ENCODE measurements at regions not wholly inside any gene's neighbourhood (a gene's known extent, or its start where the extent isn't known, plus 50 kb on each side); places are given as distances from the start of the nearest gene placed in this dataset.

DNA sequence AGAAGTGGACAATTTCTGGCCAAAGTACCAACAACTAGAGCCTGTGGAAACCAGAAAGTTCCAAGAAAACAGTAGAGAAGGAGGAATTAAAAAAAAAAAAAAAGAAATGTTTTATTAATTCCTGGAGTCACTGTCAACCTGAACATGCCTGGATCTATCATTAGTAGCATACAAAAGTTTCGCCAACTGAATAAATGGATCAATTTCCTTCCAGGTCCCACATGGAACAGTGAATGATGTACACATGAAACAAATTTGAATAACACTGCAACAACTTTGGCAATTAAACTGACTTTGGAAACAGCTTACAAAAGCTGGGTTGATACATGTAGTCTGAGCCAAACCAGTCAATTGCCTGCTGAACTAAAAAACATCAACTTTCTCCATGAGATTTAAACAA is 90.0 kb upstream of the HMGCLL1 start:
- TF ChIP-seq, protein P1, sequence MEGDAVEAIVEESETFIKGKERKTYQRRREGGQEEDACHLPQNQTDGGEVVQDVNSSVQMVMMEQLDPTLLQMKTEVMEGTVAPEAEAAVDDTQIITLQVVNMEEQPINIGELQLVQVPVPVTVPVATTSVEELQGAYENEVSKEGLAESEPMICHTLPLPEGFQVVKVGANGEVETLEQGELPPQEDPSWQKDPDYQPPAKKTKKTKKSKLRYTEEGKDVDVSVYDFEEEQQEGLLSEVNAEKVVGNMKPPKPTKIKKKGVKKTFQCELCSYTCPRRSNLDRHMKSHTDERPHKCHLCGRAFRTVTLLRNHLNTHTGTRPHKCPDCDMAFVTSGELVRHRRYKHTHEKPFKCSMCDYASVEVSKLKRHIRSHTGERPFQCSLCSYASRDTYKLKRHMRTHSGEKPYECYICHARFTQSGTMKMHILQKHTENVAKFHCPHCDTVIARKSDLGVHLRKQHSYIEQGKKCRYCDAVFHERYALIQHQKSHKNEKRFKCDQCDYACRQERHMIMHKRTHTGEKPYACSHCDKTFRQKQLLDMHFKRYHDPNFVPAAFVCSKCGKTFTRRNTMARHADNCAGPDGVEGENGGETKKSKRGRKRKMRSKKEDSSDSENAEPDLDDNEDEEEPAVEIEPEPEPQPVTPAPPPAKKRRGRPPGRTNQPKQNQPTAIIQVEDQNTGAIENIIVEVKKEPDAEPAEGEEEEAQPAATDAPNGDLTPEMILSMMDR (IDR thresholded peaks at IDR 0.05), result no peak
- TF ChIP-seq POLR2A (IDR thresholded peaks at IDR 0.05) (no peak), EP300 (IDR thresholded peaks at IDR 0.05) (no peak)

Data from tibial nerve (tissue), 4 donors.